ENCODE measurements at regions not wholly inside any gene's neighbourhood (a gene's known extent, or its start where the extent isn't known, plus 50 kb on each side); places are given as distances from the start of the nearest gene placed in this dataset.

- no peak for TF ChIP-seq CTCF (tag by site-specific recombination; IDR thresholded peaks at IDR 0.05)
- TF ChIP-seq REST (tag by site-specific recombination; IDR thresholded peaks at IDR 0.05) = no peak
These were observed 65.5 kb upstream of the LHX5 start for GRCh38 chr12:113537046-113537750.

Measured in HEK293 (cell line).